Stimulated activated CD4-positive, alpha-beta T cell treated with anti-CD3 and anti-CD28 coated beads, Interleukin-15, amount 100 ng/mL, for 24 hours (primary cell): ENCODE measurements at regions not wholly inside any gene's neighbourhood (a gene's known extent, or its start where the extent isn't known, plus 50 kb on each side); places are given as distances from the start of the nearest gene placed in this dataset.
"Not testable (repeated sequence)": the region's sequence is repeated elsewhere in the genome, so short reads cannot be mapped to it uniquely, and the experiment has no call there.

Experiments used
- DNase-seq: peaks from one replicate; pipeline ENCODE4 v3.0.0-alpha.2; 2020

- DNase-seq: no peak
Measured at GRCh38 chr20:26214991-26215390, 518.3 kb upstream of the ZNF337 start.

DNA sequence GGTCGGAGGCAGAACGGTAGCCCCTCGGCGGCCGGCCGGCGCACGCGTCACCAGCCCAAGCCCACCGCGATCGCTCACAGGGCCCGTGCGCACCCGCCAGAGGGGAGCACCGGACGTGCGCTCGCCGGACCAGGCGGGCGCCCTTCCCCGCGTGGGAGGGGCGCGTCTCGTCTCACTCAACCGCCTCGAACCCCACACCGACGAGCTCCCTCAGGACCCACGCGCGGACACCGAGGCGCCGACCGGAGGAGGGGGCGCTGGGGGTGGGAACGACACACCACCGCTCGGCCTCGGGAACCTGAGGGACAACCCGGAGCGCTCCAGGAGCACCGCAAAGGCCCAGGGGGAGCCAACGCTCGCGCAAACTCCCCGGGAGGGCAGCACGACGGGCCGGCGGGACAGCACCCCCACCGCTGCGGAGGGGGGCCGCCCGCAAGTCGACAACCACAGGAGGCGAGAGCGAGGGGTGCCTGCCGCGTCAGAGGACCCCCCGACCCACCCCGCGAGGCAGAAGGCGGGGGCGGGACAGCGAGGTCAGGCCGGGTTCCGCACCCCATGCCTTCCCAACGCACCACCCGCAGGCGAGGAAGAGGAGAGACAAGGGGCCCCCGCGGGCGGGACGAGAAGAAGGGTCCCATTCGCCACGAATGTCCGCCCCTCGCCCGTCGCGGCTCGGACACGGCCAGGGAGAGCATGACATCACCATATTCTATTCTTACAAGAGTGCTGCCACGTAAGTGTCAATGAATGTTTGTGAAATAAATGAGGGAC, 512.7 kb upstream of the ZNF337 start:
- DNase-seq: peak; percentile 22

DNA sequence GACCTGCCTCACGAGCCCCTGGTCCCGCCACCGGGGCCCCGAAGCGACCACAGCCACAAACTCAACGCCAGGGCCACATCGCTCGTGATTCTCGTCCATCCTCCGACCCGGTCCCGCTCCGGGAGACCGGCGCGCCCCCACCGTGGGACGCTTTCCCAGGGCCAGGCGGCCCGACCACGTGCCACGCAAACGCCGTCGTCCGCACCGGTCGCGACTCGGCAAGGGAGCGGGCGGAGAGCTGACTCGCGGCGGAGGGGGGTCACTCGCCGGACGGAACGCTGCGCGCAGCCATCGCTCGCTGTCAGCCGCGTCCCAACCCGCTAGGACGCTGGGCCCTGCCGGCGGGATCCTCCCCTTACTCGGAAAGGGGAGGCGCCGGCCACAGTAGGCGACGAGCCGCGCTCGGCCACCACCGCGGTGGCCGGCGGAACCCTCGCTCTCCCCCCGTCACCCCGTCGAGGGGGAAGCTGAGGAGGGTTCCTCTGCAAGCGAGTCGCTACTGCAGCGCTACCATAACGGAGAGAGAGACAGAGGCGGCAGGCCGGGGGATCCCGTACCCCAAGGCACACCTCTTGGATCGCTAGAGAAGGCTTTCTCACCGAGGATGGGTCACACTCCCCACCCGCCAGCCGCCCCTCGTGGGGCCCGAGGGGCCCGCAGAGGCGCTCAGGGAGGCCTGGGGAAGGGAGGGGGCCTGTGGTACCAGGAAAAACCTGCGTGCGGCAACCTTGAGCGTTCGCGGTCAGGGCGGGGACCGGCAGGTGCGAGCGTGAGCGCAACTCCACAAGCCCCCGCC, 511.8 kb upstream of the ZNF337 start:
- DNase-seq: peak; percentile 54

DNA sequence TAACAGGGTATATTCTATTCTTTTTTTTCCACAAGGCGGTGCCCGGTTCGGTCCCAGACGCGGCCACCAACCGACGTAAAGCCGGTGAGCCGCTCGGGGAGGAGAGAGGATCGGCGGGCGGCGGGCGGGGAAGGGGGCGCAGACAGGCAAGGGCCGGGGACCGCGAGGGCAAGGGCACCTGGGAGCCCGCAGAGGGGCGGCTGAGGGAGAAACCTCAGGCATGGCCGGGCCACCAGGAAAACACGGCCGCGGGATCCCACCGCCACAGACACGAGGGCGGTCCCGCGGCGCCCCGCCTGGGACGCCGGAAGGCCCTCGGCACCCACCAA, 511.3 kb upstream of the ZNF337 start:
- peak; percentile 31 for DNase-seq

DNA sequence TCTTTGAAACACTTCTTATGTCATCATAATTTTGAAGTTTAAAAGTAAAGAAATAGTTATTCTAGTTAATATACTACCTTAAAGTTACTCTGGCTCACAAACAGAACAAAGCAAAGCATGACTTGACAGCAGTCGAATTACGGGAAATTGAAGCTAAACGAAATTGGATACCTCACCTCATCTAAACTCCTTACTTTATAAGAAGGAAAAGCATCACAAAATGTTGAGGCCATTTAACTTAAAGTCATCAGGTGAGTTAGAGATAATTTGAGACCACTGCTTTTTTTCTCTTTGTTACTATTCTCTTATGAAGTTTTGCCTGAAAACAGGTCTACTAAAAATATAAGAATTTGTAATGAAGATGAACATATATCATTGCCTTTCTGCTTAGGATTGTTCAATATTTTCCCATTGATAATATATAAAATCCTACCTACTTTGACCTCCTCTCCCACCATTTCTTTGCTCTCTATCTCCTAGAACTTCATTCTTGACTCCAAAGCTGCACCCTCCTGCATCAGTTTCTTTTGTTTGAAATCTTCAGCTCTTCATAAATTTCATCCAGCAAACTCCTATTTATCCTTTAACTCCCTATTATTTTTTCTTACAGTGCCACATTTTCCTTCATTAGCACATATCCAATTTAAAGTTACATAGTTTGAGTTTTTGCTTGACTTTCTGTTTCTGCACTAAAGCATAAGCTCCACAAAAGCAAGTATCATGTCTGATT, 510.7 kb upstream of the ZNF337 start:
- DNase-seq: no peak

GRCh38 chr20:26205350-26205749, 508.7 kb upstream of the ZNF337 start:
- no peak for DNase-seq

- not testable (repeated sequence) for DNase-seq
Measured at GRCh38 chr20:26201026-26201425, 504.4 kb upstream of the ZNF337 start.

DNA sequence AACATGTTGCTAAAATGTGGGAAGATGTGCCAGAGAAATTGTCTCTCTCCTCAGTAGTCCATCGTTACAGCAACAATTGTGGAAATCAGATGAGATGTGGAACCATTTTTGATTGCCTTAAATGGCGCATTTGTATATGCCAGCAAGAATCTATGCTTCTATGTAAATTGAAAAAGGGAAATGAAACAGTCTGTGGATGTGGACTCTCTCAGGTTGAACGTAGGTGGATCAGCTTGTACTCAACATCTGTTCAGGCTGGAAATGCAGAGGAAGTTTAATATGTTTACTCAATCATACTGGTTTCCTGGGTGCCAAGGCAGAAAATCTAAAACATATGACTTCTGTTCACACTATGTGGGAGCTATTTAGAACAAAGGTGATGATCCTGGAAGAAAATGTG, 490.7 kb upstream of the ZNF337 start:
- not testable (repeated sequence) for DNase-seq

- not testable (repeated sequence) for DNase-seq
Measured at GRCh38 chr20:26183720-26184119, 487.1 kb upstream of the ZNF337 start.

GRCh38 chr20:26181364-26181763, 484.7 kb upstream of the ZNF337 start:
- DNase-seq: not testable (repeated sequence)

GRCh38 chr20:26171875-26172274, 475.2 kb upstream of the ZNF337 start:
- DNase-seq: not testable (repeated sequence)

- no peak for DNase-seq
Measured at GRCh38 chr20:26169506-26169905, 472.9 kb upstream of the ZNF337 start.

- DNase-seq: no peak
Measured at GRCh38 chr20:26167499-26167898, 470.8 kb upstream of the ZNF337 start.

- DNase-seq: no peak
Measured at GRCh38 chr20:26163890-26164289, 467.2 kb upstream of the ZNF337 start.

DNA sequence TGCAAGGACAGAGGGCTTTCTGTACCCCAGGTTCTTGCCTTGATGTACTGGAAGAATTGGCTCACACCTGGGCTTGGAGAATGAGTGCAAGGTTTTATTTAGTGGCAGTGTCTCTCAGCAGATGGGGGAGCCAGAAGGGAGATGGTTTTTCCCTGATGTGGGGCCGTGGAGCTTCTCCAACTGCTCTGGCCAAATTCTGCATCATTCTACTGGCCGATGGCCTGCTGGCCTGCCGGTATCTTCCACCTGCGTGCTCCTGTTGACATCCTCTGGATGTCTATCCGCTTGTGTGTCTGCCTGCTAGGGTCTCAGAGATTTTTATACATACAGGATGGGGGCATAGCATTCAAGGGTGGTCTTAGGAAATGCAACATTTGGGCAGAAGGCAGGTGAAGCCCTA, 466.5 kb upstream of the ZNF337 start:
- not testable (repeated sequence) for DNase-seq

- not testable (repeated sequence) for DNase-seq
Measured at GRCh38 chr20:26161741-26162140, 465.1 kb upstream of the ZNF337 start.

DNA sequence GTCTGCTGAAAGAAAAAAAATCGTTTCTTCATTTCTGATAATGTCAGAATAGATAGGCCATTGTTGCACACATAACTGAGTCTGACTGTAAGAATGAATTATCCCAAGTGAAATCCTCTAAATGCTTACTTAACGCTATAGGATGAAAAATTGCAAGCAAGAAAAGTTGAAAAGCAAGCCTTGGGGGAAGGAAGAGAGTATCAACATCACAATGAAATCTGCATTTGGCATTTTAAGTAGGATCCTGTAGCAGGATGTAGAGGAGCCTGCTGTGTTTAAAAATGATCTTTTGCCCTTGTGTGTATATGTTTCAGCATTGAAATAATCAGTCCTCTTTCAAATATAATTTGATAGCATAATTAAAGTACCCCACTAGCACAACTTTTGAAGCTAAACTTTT, 464.3 kb upstream of the ZNF337 start:
- DNase-seq: not testable (repeated sequence)

DNA sequence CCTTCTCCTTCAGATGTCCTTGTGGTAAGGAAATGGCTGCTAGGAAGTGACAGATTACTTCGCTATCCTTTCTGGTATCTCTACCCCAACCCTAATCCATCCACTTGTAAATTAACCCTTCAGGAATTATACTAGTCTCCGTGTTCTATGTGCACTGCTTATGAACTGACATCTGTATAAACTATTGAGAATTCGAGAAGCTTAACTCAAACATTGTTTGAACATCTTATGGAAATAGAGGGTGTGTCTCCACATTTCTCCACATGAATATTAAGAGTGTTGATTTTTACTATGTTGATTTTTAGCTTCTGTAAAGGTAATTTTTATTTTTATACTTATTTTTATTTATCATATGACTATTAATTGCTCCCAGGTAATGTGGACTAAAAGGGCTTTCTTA, 457.6 kb upstream of the ZNF337 start:
- DNase-seq: no peak

DNA sequence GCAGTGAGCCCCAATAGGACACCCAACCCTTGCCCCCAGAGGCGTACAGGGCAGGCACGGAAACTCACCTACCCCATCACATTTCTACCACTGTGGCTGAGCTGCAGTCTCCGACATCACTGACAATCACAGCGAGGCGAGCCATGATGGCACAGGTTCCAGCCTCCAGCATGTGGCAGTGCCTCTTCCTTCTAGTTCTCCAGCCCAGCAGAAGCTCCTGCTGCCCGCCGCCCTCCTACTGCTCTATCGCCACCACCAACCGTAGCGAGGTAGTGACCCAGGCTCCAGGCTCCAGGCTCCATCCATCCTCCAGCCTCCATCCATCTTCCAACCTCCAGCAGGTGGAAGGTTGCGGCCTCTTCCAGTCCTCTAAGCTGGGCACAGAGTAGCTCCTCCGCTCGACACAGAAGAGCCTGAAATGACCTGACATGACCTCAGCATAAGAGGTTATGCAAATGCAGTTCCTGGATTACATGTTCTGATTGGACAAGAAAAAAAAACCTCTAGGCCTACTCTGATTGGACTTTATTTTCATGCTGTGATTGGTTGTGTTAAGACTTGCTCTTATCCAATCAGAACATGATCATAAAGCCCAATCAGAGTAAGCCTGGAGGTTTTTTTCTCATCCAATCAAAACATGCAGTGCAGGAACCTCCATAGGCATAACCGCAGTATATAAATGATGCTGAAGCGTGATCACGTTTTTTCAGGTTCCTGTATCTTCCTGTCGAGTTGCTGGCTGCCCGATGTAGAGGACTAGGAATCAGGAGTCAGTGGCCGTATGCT, 438.9 kb upstream of the ZNF337 start:
- DNase-seq: no peak

GRCh38 chr20:26134606-26135005, 438.0 kb upstream of the ZNF337 start:
- no peak for DNase-seq

GRCh38 chr20:26133794-26134193, 437.1 kb upstream of the ZNF337 start:
- not testable (repeated sequence) for DNase-seq

DNA sequence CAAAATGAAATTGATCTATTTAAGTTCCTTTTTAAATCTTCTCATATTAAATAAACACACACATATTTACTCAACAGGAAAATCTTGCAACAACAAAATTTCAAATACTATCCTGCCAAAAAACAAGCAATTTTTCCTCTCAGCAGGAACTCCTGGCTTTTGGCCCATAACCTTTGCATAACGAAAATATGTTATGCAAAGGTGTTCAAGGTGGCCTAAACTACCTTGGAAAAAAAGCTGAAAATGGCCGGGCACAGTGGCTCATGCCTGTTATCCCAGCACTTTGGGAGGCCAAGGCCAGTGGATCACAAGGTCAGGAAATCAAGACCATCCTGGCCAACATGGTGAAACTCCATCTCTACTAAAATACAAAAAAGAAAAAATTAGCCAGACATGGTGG, 424.3 kb upstream of the ZNF337 start:
- DNase-seq: not testable (repeated sequence)

DNA sequence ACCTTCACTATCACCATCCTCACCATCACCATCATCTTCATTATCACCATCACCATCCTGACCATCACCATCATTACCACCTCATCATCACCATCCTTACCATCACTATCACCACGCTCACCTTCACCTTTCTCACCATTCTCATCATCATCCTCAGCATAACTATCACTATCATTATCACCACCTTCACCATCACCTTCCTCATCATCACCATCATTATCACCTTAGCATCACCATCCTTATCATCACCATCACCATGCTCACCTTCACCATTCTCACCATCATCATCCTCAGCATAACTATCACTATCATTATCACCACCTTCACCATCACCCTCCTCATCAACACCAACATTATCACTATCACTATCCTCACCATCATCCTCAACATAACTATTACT, 397.8 kb upstream of the ZNF337 start:
- DNase-seq: not testable (repeated sequence)
